HL-60 (cell line): ENCODE measurements at regions not wholly inside any gene's neighbourhood (a gene's known extent, or its start where the extent isn't known, plus 50 kb on each side); places are given as distances from the start of the nearest gene placed in this dataset.

ENCODE experiments used
- DNase-seq, 2 experiments: peaks; one replicate each; pipeline ENCODE4 v3.0.0-alpha.2; 2010 to 2020; ENCODE audit warnings: low read depth in 1 of 2, low spot score in 1 of 2
- H3K27ac ChIP-seq: fragments of 250-450 bp; sonication (Bioruptor Pico); replicated peaks from 2 replicates; pipeline ENCODE4 v1.5.1; 2020; ENCODE audit warnings: mild to moderate bottlenecking, moderate library complexity
- H3K27me3 ChIP-seq: fragments of 250-450 bp; sonication (Bioruptor Pico); 2 replicates; pipeline ENCODE4 v1.5.1; 2021; ENCODE audit warnings: mild to moderate bottlenecking, moderate library complexity; ENCODE audit not compliant: insufficient read depth, poor library complexity, severe bottlenecking
- H3K4me3 ChIP-seq: replicated peaks from 2 replicates; pipeline ENCODE4 v1.5.1; 2011; ENCODE audit warnings: mild to moderate bottlenecking, control low read depth, low read length; ENCODE audit not compliant: insufficient read depth
- CTCF ChIP-seq: IDR thresholded peaks from one replicate; pipeline ENCODE4 v1.5.1; 2011; ENCODE audit warnings: low read length, control low read depth, inconsistent platforms; ENCODE audit not compliant: insufficient read depth
- GABPA ChIP-seq: IDR thresholded peaks from 2 replicates; pipeline ENCODE4 v1.6.1; 2012; ENCODE audit warnings: low read depth
- POLR2AphosphoS5 ChIP-seq: IDR thresholded peaks from 2 replicates; pipeline ENCODE4 v1.6.1; 2012; ENCODE audit warnings: low read depth
- REST ChIP-seq: IDR thresholded peaks from 2 replicates; pipeline ENCODE4 v1.6.1; 2012; ENCODE audit warnings: low read depth; ENCODE audit not compliant: insufficient replicate concordance
- SPI1 ChIP-seq: IDR thresholded peaks from 2 replicates; pipeline ENCODE4 v1.6.1; 2012; ENCODE audit warnings: low read depth, mild to moderate bottlenecking, borderline replicate concordance

- Histone ChIP-seq H3K27me3 (no peaks in the 10 kb centered on the region), H3K27ac (no peak overlapping the region), H3K4me3 (no peak overlapping the region)
- no peak for TF ChIP-seq SPI1
- TF ChIP-seq POLR2AphosphoS5 = no peak
- DNase-seq = no peak
Measured at GRCh38 chr12:87922736-87923135, 106.5 kb downstream of the C12orf50 start.

GRCh38 chr12:87921621-87922020 is 107.6 kb downstream of the C12orf50 start:
- DNase-seq = no peak
- H3K27me3 ChIP-seq = no peaks in the 10 kb centered on the region
- TF ChIP-seq POLR2AphosphoS5 (no peak), REST (no peak), SPI1 (no peak), CTCF (no peak), GABPA (no peak)

GRCh38 chr12:87920139-87920538 is 109.1 kb downstream of the C12orf50 start:
- Histone ChIP-seq H3K4me3 (no peak overlapping the region), H3K27me3 (no peaks in the 10 kb centered on the region), H3K27ac (no peak overlapping the region)
- TF ChIP-seq SPI1 (no peak), GABPA (no peak), CTCF (no peak), REST (no peak), POLR2AphosphoS5 (no peak)
- DNase-seq = no peak

More at GRCh38 chr12:87921621-87922020, 107.6 kb downstream of the C12orf50 start:
- no peak overlapping the region for H3K27ac ChIP-seq
- no peak overlapping the region for H3K4me3 ChIP-seq

GRCh38 chr12:87901457-87901856 is 127.7 kb downstream of the C12orf50 start:
- Histone ChIP-seq H3K4me3 (no peak overlapping the region), H3K27ac (no peak overlapping the region), H3K27me3 (no peaks in the 10 kb centered on the region)
- no peak for DNase-seq
- TF ChIP-seq REST (no peak), CTCF (no peak), POLR2AphosphoS5 (no peak)
